Neural progenitor cell (in vitro differentiated cells): ENCODE measurements at regions not wholly inside any gene's neighbourhood (a gene's known extent, or its start where the extent isn't known, plus 50 kb on each side); places are given as distances from the start of the nearest gene placed in this dataset.
"Not testable (repeated sequence)": the region's sequence is repeated elsewhere in the genome, so short reads cannot be mapped to it uniquely, and the experiment has no call there.

Experiments
- EZH2 ChIP-seq: fragments of 200-600 bp; sonication (generic); IDR thresholded peaks from 2 replicates; pipeline ENCODE4 v1.6.1; 2017; ENCODE audit warnings: antibody characterized with exemption, mild to moderate bottlenecking, moderate library complexity
- EZH2phosphoT487 ChIP-seq: fragments of 200-600 bp; sonication (generic); IDR thresholded peaks from 2 replicates; pipeline ENCODE4 v1.6.1; 2017; ENCODE audit warnings: antibody characterized with exemption
- TF ChIP-seq, protein P1 (sequence below): fragments of 200-600 bp; sonication (generic); IDR thresholded peaks from 2 replicates; pipeline ENCODE4 v1.5.1; 2017; ENCODE audit warnings: antibody characterized with exemption, mild to moderate bottlenecking

DNA sequence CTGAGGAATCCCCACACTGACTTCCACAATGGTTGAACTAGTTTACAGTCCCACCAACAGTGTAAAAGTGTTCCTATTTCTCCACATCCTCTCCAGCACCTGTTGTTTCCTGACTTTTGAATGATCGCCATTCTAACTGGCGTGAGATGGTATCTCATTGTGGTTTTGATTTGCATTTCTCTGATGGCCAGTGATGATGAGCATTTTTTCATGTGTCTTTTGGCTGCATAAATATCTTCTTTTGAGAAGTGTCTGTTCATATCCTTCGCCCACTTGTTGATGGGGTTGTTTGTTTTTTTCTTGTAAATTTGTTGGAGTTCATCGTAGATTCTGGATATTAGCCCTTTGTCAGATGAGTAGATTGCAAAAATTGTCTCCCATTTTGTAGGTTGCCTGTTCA is 583.1 kb upstream of the RGMB start:
- TF ChIP-seq, protein P1, sequence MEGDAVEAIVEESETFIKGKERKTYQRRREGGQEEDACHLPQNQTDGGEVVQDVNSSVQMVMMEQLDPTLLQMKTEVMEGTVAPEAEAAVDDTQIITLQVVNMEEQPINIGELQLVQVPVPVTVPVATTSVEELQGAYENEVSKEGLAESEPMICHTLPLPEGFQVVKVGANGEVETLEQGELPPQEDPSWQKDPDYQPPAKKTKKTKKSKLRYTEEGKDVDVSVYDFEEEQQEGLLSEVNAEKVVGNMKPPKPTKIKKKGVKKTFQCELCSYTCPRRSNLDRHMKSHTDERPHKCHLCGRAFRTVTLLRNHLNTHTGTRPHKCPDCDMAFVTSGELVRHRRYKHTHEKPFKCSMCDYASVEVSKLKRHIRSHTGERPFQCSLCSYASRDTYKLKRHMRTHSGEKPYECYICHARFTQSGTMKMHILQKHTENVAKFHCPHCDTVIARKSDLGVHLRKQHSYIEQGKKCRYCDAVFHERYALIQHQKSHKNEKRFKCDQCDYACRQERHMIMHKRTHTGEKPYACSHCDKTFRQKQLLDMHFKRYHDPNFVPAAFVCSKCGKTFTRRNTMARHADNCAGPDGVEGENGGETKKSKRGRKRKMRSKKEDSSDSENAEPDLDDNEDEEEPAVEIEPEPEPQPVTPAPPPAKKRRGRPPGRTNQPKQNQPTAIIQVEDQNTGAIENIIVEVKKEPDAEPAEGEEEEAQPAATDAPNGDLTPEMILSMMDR: not testable (repeated sequence)
- not testable (repeated sequence) for TF ChIP-seq EZH2, EZH2phosphoT487
